MCF 10A (cell line): ENCODE measurements at regions not wholly inside any gene's neighbourhood (a gene's known extent, or its start where the extent isn't known, plus 50 kb on each side); places are given as distances from the start of the nearest gene placed in this dataset.

Experiments used
- BruUV-seq: library from RNA; stranded (reverse); fragments of 400-500 nt; replicated peaks from 2 replicates; lab custom pipeline; 2021; lab: Mats Ljungman, UMichigan
- CTCF ChIA-PET: fragments of 300-600 bp; sonication (Branson Sonifier 250); formaldehyde crosslinking; extraction: SDS; loops from one replicate; lab custom pipeline; 2021; ENCODE audit warnings: antibody characterized with exemption, inconsistent platforms; lab: Yijun Ruan, JAX
- POLR2A ChIA-PET: fragments of 300-600, 350-650 bp; sonication (Branson Sonifier 250); formaldehyde crosslinking; extraction: SDS; loops from one replicate; lab custom pipeline; 2020; ENCODE audit warnings: antibody characterized with exemption, inconsistent platforms; lab: Yijun Ruan, JAX
- DNase-seq: peaks from one replicate; pipeline ENCODE4 v3.0.0-alpha.2; 2018; ENCODE audit not compliant: unreplicated experiment
- H3K27ac Mint-ChIP-seq: one replicate; pipeline ENCODE4 v1.8.0; 2022; ENCODE audit warnings: mild to moderate bottlenecking, low read depth, mixed read lengths; ENCODE audit not compliant: unreplicated experiment
- H3K27me3 Mint-ChIP-seq: one replicate; pipeline ENCODE4 v1.8.0; 2022; ENCODE audit warnings: mixed read lengths; ENCODE audit not compliant: insufficient read depth, unreplicated experiment
- H3K36me3 Mint-ChIP-seq: one replicate; pipeline ENCODE4 v1.8.0; 2022; ENCODE audit warnings: mild to moderate bottlenecking, moderate library complexity, mixed read lengths; ENCODE audit not compliant: insufficient read depth, unreplicated experiment
- H3K4me1 Mint-ChIP-seq: one replicate; pipeline ENCODE4 v1.8.0; 2022; ENCODE audit warnings: mixed read lengths; ENCODE audit not compliant: insufficient read depth, unreplicated experiment
- H3K4me3 Mint-ChIP-seq: one replicate; pipeline ENCODE4 v1.8.0; 2022; ENCODE audit warnings: mild to moderate bottlenecking, moderate library complexity, mixed read lengths; ENCODE audit not compliant: unreplicated experiment
- H3K9me3 Mint-ChIP-seq: one replicate; pipeline ENCODE4 v1.8.0; 2022; ENCODE audit warnings: mixed read lengths; ENCODE audit not compliant: unreplicated experiment
- CTCF ChIP-seq: fragments of 200-600 bp; IDR thresholded peaks from one replicate; pipeline ENCODE4 v1.8.0; 2022; ENCODE audit warnings: antibody characterized with exemption, mild to moderate bottlenecking; ENCODE audit not compliant: unreplicated experiment
- intact Hi-C: fragments of 100-400 bp; cut with micrococcal nuclease; formaldehyde crosslinking; loops from 2 replicates; pipeline ENCODE4 v1.14.1; 2022

- Mint-ChIP-seq H3K4me3 (no peak overlapping the region), H3K27ac (no peak overlapping the region), H3K27me3 (peaks cover 68% of the 10 kb centered on the region), H3K4me1 (no peaks in the 10 kb centered on the region), H3K36me3 (no peaks in the 10 kb centered on the region), H3K9me3 (no peaks in the 10 kb centered on the region)
- BruUV-seq: no TSS peak
- ChIA-PET CTCF (no interaction called here), POLR2A (no interaction called here)
- intact Hi-C loops: no loop called here
- no peak for DNase-seq
- TF ChIP-seq CTCF: no peak
Observed at GRCh38 chr5:141746395-141746794, 64.4 kb upstream of the ARAP3 start.

DNA sequence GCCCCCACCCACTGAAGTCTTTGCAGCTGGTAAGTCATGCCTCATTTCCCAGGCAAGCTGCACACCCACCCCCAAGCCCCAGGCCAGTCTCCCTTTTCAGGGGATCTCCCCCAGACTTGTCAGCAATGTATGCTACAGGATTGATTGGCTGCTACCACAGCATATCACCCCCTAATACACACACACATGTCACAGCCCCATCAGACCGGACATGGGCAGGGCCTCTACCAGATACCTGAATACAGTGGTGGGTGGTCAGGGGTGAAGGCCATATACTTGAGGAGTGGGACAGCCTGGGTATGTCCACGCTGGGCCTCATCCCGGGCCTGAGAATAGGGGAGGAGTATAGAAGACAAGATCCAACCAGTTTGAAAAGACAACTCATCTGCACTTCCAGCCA lies 63.4 kb upstream of the ARAP3 start:
- Mint-ChIP-seq H3K27me3 (peaks cover 67% of the 10 kb centered on the region), H3K4me1 (no peaks in the 10 kb centered on the region), H3K9me3 (no peaks in the 10 kb centered on the region), H3K36me3 (no peaks in the 10 kb centered on the region), H3K4me3 (no peak overlapping the region), H3K27ac (no peak overlapping the region)
- CTCF ChIA-PET: interaction anchor here (0.6 to 1.3 kb wide), 3 partner anchors 12 to 85 kb away, joined by 3 to 6 read pairs (median 4); no protein-coding TSS in a partner anchor
- no peak for DNase-seq
- intact Hi-C loops: no loop called here
- TF ChIP-seq CTCF: no peak
- POLR2A ChIA-PET: no interaction called here
- BruUV-seq: no TSS peak

DNA sequence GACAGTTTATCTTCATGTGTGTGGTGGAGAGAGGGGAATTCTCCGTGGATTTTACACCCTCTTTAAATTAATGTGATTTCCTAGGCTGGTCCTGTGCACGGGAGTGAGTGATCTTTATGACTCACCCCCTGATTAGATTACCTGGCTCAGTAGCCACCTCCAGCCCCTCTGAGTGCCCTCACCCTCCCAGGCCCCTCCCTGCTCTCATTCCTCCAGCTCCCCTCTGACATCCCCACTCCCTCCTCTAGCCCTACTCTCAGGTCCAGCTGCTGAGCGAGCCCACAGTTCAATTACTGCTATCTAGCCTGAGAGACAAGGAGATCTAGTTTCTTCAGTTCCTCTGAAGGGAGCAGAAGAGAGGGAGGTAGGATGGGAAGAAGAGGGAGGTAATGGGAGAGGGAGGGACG lies 61.8 kb upstream of the ARAP3 start:
- no peak overlapping the region for H3K4me3 Mint-ChIP-seq
- BruUV-seq: no TSS peak
- H3K27ac Mint-ChIP-seq: no peak overlapping the region
- CTCF ChIA-PET: interaction anchor here (0.8 to 1.7 kb wide), 4 partner anchors 9 to 135 kb away, joined by 3 to 9 read pairs (median 4); no protein-coding TSS in a partner anchor
- DNase-seq: no peak
- H3K9me3 Mint-ChIP-seq: no peaks in the 10 kb centered on the region
- H3K4me1 Mint-ChIP-seq: no peaks in the 10 kb centered on the region
- intact Hi-C loops: loop anchor here (1.0 kb wide), 1 partner anchor 9 kb away; no protein-coding TSS in a partner anchor
- POLR2A ChIA-PET: no interaction called here
- peaks cover 66% of the 10 kb centered on the region for H3K27me3 Mint-ChIP-seq
- no peak for TF ChIP-seq CTCF
- H3K36me3 Mint-ChIP-seq: no peaks in the 10 kb centered on the region

DNA sequence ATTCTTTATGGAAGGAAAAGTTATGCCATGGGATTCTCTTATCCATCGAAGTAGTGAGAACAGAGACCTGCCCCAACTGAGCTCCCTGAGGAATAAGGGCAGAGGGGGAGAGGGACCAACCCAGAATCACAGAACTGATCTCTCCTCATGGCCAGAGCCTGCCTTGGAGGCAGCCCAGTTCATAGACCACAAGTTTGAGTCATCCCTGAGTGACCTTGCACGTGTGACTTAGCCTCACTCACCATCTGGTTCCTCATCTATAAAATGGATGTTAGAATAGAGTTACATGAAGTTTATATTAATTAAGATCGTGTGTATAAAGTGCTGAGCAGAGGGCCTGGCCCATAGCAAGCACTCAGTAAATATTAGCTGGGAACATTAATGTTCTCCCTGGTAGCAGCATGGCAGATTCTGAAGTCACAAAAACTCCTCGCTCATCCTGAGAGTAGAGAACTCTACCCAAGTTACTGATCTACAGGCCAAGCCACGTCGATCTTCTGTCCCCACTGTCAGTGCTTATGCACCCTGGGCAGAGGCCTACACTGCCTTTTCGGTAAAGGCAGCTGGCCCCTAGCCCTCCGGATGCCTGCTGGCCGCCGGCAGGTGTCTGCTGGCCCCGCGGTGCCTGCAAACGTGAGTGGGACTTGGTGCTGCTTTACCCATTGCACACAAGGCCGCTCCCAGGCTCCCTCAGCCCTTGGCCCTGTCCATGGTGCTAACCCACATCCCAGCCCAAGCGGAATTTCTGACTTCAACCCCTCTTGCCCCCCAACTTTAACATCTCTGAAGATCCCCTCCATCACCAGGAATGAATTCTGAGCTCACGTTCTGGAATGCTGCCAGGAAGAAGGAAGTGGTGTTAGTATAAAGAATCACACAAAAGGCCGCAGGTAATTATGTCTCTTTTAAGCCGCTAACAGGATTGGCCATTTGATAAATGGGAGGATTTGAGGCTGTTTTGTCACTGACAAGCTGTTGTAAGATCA lies 61.1 kb upstream of the ARAP3 start:
- Mint-ChIP-seq H3K4me1 (no peaks in the 10 kb centered on the region), H3K27ac (no peak overlapping the region), H3K27me3 (peaks cover 66% of the 10 kb centered on the region), H3K9me3 (no peaks in the 10 kb centered on the region), H3K4me3 (no peak overlapping the region), H3K36me3 (no peaks in the 10 kb centered on the region)
- peak; percentile 63 for DNase-seq
- no peak for TF ChIP-seq CTCF
- CTCF ChIA-PET: interaction anchor here (0.5 to 1.7 kb wide), 6 partner anchors 31 to 136 kb away, joined by 3 to 9 read pairs (median 4); no protein-coding TSS in a partner anchor
- POLR2A ChIA-PET: no interaction called here
- intact Hi-C loops: loop anchor here (1.0 kb wide), 1 partner anchor 8 kb away; no protein-coding TSS in a partner anchor
- no TSS peak for BruUV-seq
